Skeletal muscle tissue (tissue), 3 donors: ENCODE measurements at regions not wholly inside any gene's neighbourhood (a gene's known extent, or its start where the extent isn't known, plus 50 kb on each side); places are given as distances from the start of the nearest gene placed in this dataset.

Source experiments
- H3K27ac ChIP-seq: one replicate; pipeline ENCODE4 v1.7.0; 2013; ENCODE audit warnings: mild to moderate bottlenecking, low read depth, low read length, inconsistent platforms
- H3K27me3 ChIP-seq, 3 donors: one replicate each; pipeline ENCODE4 v1.7.0; 2013; ENCODE audit warnings: low read length in 3 of 3; ENCODE audit not compliant: control insufficient read depth in 3 of 3, insufficient read depth in 3 of 3
- H3K36me3 ChIP-seq, 3 donors: one replicate each; pipeline ENCODE4 v1.7.0; 2013; ENCODE audit warnings: low read length in 3 of 3; ENCODE audit not compliant: control insufficient read depth in 3 of 3, insufficient read depth in 3 of 3
- H3K4me1 ChIP-seq, 3 donors: one replicate each; pipeline ENCODE4 v1.7.0; 2013; ENCODE audit warnings: low read length in 3 of 3, mild to moderate bottlenecking in 3 of 3; ENCODE audit not compliant: control insufficient read depth in 3 of 3, insufficient read depth in 3 of 3
- H3K4me3 ChIP-seq, 3 donors: one replicate each; pipeline ENCODE4 v1.7.0; 2013; ENCODE audit warnings: low read length in 3 of 3
- H3K9ac ChIP-seq, 3 donors: one replicate each; pipeline ENCODE4 v1.7.0; 2013; ENCODE audit warnings: low read length in 3 of 3, mild to moderate bottlenecking in 3 of 3, moderate library complexity in 2 of 3, low read depth in 1 of 3
- H3K9me3 ChIP-seq, 3 donors: one replicate each; pipeline ENCODE4 v1.7.0; 2013; ENCODE audit warnings: low read length in 3 of 3; ENCODE audit not compliant: control insufficient read depth in 3 of 3
- donor health status: Osteomylitis.

DNA sequence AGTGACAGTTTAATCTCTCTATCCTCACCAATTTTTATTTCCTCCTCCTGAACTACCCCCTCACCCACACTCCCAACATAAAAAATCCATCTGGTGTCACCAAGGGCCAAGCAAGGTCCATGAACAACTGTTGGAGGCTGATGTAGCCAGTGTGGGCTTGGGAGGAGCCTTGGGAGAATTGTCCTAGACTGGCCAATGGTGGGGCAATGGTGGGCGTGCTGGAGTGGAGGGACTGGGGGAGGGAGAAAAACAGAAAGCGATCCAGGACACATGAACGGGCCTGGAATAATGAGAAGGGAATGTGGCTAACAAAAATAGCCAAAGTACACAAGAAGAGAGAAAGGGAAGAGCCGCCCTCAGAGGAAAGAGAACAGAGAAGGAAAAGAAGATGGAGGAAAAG lies 272.6 kb downstream of the ENC1 start:
- no peak overlapping the region for H3K4me3 ChIP-seq
- H3K4me1 ChIP-seq = peaks cover 0 to 5% (median 2%) of the 10 kb centered on the region in 3 donors
- no peak overlapping the region for H3K27ac ChIP-seq
- no peak overlapping the region for H3K9ac ChIP-seq
- H3K9me3 ChIP-seq = peaks cover 0 to 2% (median 0%) of the 10 kb centered on the region in 3 donors
- H3K27me3 ChIP-seq = no peaks in the 10 kb centered on the region
- no peaks in the 10 kb centered on the region for H3K36me3 ChIP-seq

DNA sequence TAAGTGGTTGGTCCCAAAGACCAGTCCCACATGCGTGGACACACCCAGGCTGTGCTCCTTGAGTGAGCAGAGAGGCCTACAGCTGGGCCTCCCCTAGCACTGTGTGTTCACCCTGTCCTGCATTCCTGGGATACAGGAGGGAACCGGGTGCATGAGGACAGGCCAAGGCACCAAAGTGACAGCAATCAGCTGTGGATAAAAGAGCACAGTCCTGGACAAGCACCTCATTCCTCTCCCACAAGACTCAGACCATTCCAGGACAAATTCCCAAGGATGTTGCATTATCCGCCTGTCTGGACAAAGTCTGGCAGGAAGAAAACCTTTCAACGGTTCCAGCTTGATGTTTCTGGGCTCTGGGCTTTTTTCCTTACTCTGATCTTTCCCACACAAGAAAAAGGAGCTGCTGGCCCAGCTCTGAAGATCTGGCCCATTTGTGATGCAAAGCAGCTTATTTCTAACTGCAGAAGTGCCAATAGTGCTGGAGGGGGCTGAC lies 273.2 kb downstream of the ENC1 start:
- H3K27ac ChIP-seq = no peak overlapping the region
- peaks cover 0 to 2% (median 0%) of the 10 kb centered on the region in 3 donors for H3K9me3 ChIP-seq
- no peak overlapping the region for H3K4me3 ChIP-seq
- no peak overlapping the region for H3K9ac ChIP-seq
- H3K27me3 ChIP-seq = no peaks in the 10 kb centered on the region
- no peaks in the 10 kb centered on the region for H3K36me3 ChIP-seq
- peaks cover 0 to 5% (median 2%) of the 10 kb centered on the region in 3 donors for H3K4me1 ChIP-seq

DNA sequence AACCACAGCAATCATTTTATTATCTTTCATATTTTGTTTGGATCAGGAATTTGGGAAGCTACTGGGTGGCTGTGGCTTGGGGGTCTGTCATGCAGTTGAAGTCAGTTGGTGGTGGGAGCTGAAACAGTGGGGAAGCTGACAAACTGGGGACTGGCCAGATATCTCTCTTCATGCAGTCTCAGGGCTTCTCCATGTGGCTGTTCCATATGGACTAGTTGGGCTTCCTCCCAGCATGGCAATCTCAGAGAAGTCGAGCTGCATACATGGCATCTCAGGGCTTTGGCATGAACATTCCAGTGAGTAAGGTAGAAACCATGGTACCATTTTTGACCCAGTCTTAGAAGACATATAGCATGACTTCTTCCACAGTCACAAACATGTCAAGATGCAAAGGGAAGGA lies 274.8 kb downstream of the ENC1 start:
- Histone ChIP-seq H3K9me3 (peaks cover 0 to 2% (median 0%) of the 10 kb centered on the region in 3 donors), H3K9ac (no peak overlapping the region), H3K27ac (no peak overlapping the region), H3K36me3 (no peaks in the 10 kb centered on the region), H3K4me3 (no peak overlapping the region), H3K27me3 (no peaks in the 10 kb centered on the region), H3K4me1 (peaks cover 0 to 5% (median 2%) of the 10 kb centered on the region in 3 donors)

DNA sequence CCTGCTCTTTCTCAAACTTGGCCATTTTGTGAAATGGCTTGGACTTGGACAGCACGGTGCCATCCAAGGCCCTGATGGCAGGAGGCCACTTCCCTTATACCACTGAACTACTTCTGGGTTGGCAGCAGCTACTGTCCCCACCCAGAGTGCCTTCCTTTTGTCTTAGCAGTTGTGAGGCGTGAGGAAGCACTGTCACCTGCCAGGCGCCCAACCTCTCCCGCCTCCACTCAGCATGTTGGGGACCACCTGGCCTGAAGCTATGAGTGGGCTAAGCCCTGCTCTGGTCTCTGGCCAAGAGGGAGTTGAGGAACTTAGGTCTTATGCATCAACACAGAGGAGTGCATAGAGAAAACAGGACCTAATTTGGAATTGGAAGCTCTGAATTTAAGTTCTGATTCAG lies 276.0 kb downstream of the ENC1 start:
- Histone ChIP-seq H3K9ac (no peak overlapping the region), H3K27me3 (no peaks in the 10 kb centered on the region), H3K4me3 (no peak overlapping the region), H3K36me3 (no peaks in the 10 kb centered on the region), H3K4me1 (no peaks in the 10 kb centered on the region), H3K27ac (no peak overlapping the region), H3K9me3 (peaks cover 0 to 2% (median 0%) of the 10 kb centered on the region in 3 donors)

DNA sequence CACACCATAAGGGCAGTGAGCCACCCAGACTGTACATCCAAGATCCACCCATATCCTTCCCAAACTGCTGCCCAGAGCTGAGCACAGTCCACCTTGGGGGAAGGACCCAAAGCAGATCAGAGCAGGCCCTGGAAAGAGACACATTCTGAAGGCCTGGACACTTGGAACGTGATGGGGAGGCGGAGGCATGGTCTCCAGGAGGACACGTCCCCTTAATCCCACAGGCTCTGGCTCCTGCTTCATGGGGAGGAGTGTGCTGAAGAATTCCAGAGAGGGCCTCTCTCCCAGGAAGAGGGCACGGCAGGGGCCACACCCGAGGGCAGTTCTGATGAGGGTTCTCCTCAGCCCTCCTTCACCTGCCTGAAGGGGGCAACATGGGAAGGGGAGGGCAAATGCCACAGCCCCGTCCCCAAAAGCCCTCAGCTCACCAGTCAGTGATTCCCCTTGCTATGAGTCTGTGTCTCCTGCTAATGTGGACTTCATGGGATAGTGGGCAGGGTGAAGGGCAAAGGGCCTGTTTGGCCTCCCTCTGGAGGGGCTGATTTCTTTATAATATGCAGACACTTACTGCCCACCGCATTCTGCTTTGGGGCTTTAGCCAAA lies 276.8 kb downstream of the ENC1 start:
- Histone ChIP-seq H3K4me3 (no peak overlapping the region), H3K27me3 (no peaks in the 10 kb centered on the region), H3K36me3 (no peaks in the 10 kb centered on the region), H3K9ac (no peak overlapping the region), H3K9me3 (peaks cover 0 to 2% (median 0%) of the 10 kb centered on the region in 3 donors), H3K4me1 (no peaks in the 10 kb centered on the region), H3K27ac (no peak overlapping the region)

DNA sequence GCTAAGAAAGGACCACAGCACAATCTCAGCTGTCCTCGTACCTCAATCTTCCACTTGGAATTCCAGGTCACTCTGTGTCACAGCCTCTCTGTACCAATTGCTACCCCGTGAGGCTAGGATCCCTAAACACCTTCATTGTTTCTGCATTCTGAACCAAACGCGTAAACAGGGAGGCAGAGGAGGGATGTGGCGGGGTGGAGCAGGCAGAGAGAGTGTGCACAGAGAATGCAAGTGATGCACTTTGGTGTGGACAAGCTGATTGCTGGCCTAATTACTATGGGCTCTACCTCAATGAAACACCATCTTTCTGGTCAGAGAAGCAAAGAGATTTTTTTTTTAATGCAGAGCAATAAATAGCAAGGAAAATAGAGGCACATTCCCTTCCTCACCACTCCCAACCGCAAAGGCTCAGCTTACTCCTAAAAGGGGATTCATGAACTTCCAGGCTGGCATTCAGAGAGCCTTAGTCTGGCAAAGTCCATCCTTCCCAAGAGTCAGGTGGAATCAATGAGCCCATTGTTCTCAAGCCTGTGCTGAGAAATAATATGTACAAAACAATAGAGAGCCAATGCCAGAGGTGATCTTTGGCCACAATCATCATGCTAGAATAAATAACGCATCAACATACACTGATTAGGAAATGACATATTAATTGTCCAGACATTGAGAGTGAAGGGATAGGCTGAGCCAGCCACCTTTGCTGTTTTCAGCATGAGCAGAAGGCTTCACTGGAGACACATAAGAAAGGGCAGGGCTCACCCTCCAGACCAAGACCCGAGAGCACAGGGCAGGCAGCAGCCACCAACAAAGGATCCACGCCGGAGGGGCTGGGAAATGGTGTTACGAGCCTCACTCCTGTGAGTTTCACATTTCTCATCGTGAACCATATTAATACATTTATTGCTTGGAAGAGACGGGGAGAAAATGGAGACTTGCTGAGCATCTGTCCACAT lies 278.8 kb downstream of the ENC1 start:
- no peak overlapping the region for H3K4me3 ChIP-seq
- no peak overlapping the region for H3K9ac ChIP-seq
- H3K4me1 ChIP-seq = no peaks in the 10 kb centered on the region
- no peaks in the 10 kb centered on the region for H3K36me3 ChIP-seq
- H3K27ac ChIP-seq = no peak overlapping the region
- no peaks in the 10 kb centered on the region for H3K27me3 ChIP-seq
- peaks cover 0 to 2% (median 0%) of the 10 kb centered on the region in 3 donors for H3K9me3 ChIP-seq

DNA sequence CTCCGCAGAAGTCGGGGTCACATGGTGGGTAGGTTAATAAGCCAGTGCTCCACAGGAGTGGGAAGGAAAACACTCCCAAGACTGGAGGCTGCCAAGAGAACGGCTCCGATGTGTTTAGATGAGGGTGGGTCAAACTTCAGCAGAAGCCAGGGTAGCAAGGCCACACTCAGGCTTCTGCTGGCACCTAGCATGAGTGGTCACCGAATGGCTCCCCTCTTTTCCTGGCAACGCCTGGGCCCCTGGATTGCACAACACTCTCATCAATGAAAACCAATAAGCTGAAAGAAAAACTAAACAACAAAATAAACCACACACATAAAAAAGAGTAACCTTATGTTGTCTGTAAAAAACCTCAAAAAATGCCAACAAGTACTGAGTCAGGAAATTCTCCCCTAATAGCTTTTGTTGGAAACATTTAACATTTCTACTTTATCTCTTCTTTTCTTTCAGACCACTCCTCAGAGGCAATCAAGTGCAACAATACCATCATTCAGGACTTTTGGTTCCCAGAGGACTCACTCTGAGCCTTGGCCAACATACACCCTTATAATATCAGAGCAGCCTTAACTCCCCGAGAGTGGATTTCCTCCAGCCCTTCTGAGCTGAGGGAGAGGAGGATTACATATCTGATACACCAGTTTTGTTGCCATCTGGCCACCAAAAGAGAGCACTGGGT lies 279.9 kb downstream of the ENC1 start:
- no peaks in the 10 kb centered on the region for H3K36me3 ChIP-seq
- no peaks in the 10 kb centered on the region for H3K9me3 ChIP-seq
- no peak overlapping the region for H3K9ac ChIP-seq
- no peaks in the 10 kb centered on the region for H3K4me1 ChIP-seq
- no peak overlapping the region for H3K27ac ChIP-seq
- no peaks in the 10 kb centered on the region for H3K27me3 ChIP-seq
- H3K4me3 ChIP-seq = no peak overlapping the region

DNA sequence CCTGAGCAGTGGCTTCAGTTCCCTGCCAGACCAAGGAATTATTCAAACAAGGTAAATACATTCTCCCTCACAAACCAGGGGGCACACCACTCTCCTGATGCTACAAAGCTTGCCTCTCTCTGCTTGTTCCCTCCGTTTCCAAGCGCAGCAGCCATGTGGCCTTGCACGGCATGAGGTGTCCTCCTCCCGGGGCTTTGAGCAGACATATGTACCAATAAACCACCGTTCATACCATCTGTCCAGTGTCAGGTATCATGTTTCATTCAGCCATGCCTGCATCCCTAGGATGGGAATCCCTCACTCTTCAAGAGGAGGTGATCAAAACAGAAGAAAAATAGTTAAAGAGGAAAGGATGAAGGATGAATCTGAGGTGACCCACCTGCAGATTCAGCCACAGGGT lies 282.7 kb downstream of the ENC1 start:
- Histone ChIP-seq H3K4me1 (no peaks in the 10 kb centered on the region), H3K27ac (no peak overlapping the region), H3K4me3 (no peak overlapping the region), H3K9me3 (no peaks in the 10 kb centered on the region), H3K9ac (no peak overlapping the region), H3K27me3 (no peaks in the 10 kb centered on the region), H3K36me3 (no peaks in the 10 kb centered on the region)

DNA sequence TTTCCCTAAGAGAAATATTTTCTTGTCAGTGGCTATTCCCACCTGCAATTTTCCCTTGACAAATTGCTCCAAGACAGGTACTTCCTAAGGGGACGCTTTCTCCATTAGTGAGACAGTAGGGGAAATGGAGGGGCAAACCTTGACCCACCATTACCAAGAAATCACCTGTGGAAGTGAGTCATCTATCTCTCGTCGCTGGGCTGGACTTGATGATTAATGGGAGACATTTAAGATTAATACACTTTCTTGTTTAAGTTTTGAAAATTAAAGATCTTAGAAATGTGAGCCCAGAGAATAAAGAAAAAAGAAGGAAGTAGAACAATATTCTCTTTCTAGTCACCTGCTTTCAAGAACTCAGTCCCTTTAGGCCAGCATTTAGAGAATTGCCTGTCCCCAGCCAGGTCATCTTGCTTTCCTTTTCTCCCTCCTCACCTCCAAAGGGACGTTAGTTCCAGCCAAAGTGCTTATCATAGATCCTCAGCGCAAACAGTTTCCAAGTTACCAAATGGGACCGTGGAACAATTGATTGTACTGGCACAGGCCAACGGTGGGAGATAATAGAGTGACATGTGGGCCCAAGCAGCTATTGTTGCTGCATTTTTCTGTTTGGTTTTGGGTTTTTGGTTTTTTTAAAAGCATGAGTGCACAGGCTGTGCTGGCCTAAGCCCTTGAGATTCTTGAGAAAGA lies 284.4 kb downstream of the ENC1 start:
- H3K9me3 ChIP-seq = no peaks in the 10 kb centered on the region
- no peak overlapping the region for H3K4me3 ChIP-seq
- H3K9ac ChIP-seq = no peak overlapping the region
- H3K4me1 ChIP-seq = no peaks in the 10 kb centered on the region
- H3K27me3 ChIP-seq = no peaks in the 10 kb centered on the region
- no peak overlapping the region for H3K27ac ChIP-seq
- no peaks in the 10 kb centered on the region for H3K36me3 ChIP-seq
